Frontal cortex (tissue), 3 donors: ENCODE measurements at regions not wholly inside any gene's neighbourhood (a gene's known extent, or its start where the extent isn't known, plus 50 kb on each side); places are given as distances from the start of the nearest gene placed in this dataset.

ENCODE experiments used
- DNase-seq, 2 donors: peaks; one replicate each; pipeline ENCODE4 v3.0.0; 2012; ENCODE audit warnings: low spot score in 2 of 2
- FAIRE-seq: peaks from 2 replicates; lab custom pipeline; 2012; peaks lifted over from hg19 to GRCh38; lab: Jason Lieb, UNC
- donor health status: control.
- donor health status: control.
- donor health status: control.

GRCh38 chr18:56545464-56545863 lies 92.9 kb downstream of the TXNL1 start:
- no peak for FAIRE-seq
- DNase-seq = no peak

GRCh38 chr18:56542476-56542875 lies 95.9 kb downstream of the TXNL1 start:
- no peak for DNase-seq
- no peak for FAIRE-seq

GRCh38 chr18:56541793-56542192 lies 96.6 kb downstream of the TXNL1 start:
- no peak for DNase-seq

GRCh38 chr18:56541340-56541739 lies 97.1 kb downstream of the TXNL1 start:
- DNase-seq (no peak), FAIRE-seq (no peak)

More at GRCh38 chr18:56541793-56542192, 96.6 kb downstream of the TXNL1 start:
- FAIRE-seq = no peak

- DNase-seq (no peak), FAIRE-seq (no peak)
Observed at GRCh38 chr18:56538746-56539145, 99.6 kb downstream of the TXNL1 start.

GRCh38 chr18:56532176-56532840 lies 106.1 kb downstream of the TXNL1 start:
- FAIRE-seq (no peak), DNase-seq (no peak)

- FAIRE-seq (no peak), DNase-seq (no peak)
Observed at GRCh38 chr18:56522816-56523215, 115.6 kb downstream of the TXNL1 start.

- DNase-seq (no peak), FAIRE-seq (no peak)
Observed at GRCh38 chr18:56521263-56521662, 117.1 kb downstream of the TXNL1 start.

GRCh38 chr18:56517761-56518160 lies 120.6 kb downstream of the TXNL1 start:
- FAIRE-seq (no peak), DNase-seq (no peak)

- DNase-seq = no peak
- FAIRE-seq = no peak
Observed at GRCh38 chr18:56517196-56517595, 121.2 kb downstream of the TXNL1 start.

GRCh38 chr18:56516789-56517188 lies 121.6 kb downstream of the TXNL1 start:
- no peak for FAIRE-seq
- no peak for DNase-seq

GRCh38 chr18:56515522-56515921 lies 122.9 kb downstream of the TXNL1 start:
- DNase-seq = no peak
- FAIRE-seq = no peak

GRCh38 chr18:56511996-56512395 lies 126.4 kb downstream of the TXNL1 start:
- no peak for FAIRE-seq
- DNase-seq = no peak

- DNase-seq = no peak
- FAIRE-seq = no peak
Observed at GRCh38 chr18:56510108-56510507, 128.3 kb downstream of the TXNL1 start.

GRCh38 chr18:56509656-56510055 lies 128.7 kb downstream of the TXNL1 start:
- DNase-seq (no peak), FAIRE-seq (no peak)

- FAIRE-seq = no peak
Observed at GRCh38 chr18:56508370-56509036, 129.9 kb downstream of the TXNL1 start.

GRCh38 chr18:56505971-56506370 lies 132.4 kb downstream of the TXNL1 start:
- DNase-seq (no peak), FAIRE-seq (no peak)

More at GRCh38 chr18:56508370-56509036, 129.9 kb downstream of the TXNL1 start:
- DNase-seq = no peak

GRCh38 chr18:56505293-56505692 lies 133.1 kb downstream of the TXNL1 start:
- FAIRE-seq (no peak), DNase-seq (no peak)

GRCh38 chr18:56501896-56502295 lies 136.5 kb downstream of the TXNL1 start:
- DNase-seq (no peak), FAIRE-seq (no peak)

GRCh38 chr18:56495884-56496283 lies 142.5 kb downstream of the TXNL1 start:
- FAIRE-seq = no peak
- DNase-seq = no peak

- no peak for DNase-seq
Observed at GRCh38 chr18:56493531-56493930, 144.9 kb downstream of the TXNL1 start.

GRCh38 chr18:56492136-56492535 lies 146.3 kb downstream of the TXNL1 start:
- DNase-seq = no peak
- FAIRE-seq = no peak

More at GRCh38 chr18:56493531-56493930, 144.9 kb downstream of the TXNL1 start:
- FAIRE-seq = no peak
